H9 (cell line): ENCODE measurements at regions not wholly inside any gene's neighbourhood (a gene's known extent, or its start where the extent isn't known, plus 50 kb on each side); places are given as distances from the start of the nearest gene placed in this dataset.

Experiments used
- DNase-seq: peaks from one replicate; pipeline ENCODE4 v3.0.0-alpha.2; 2017
- H2AFZ ChIP-seq: one replicate; pipeline ENCODE4 v1.6.1; 2013; ENCODE audit warnings: mild to moderate bottlenecking, low read length, control low read depth, moderate library complexity
- H2AK5ac ChIP-seq: 2 replicates; pipeline ENCODE4 v1.6.1; 2013; ENCODE audit warnings: low read length, control low read depth, mixed read lengths; ENCODE audit not compliant: insufficient read length
- H2BK120ac ChIP-seq: one replicate; pipeline ENCODE4 v1.6.1; 2013; ENCODE audit warnings: low read depth, mild to moderate bottlenecking, low read length, control low read depth, inconsistent platforms; ENCODE audit not compliant: poor library complexity, severe bottlenecking
- H2BK12ac ChIP-seq: 2 replicates; pipeline ENCODE4 v1.6.1; 2013; ENCODE audit warnings: low read length, control low read depth, mixed read lengths, low read depth; ENCODE audit not compliant: insufficient read length
- H2BK15ac ChIP-seq: 2 replicates; pipeline ENCODE4 v1.6.1; 2013; ENCODE audit warnings: low read depth, low read length, control low read depth
- H2BK20ac ChIP-seq: one replicate; pipeline ENCODE4 v1.6.1; 2013; ENCODE audit warnings: low read depth, mild to moderate bottlenecking, low read length, control low read depth, inconsistent platforms; ENCODE audit not compliant: poor library complexity, severe bottlenecking
- H2BK5ac ChIP-seq: 2 replicates; pipeline ENCODE4 v1.6.1; 2013; ENCODE audit warnings: low read length, control low read depth, mixed read lengths; ENCODE audit not compliant: insufficient read length
- H3K14ac ChIP-seq: 2 replicates; pipeline ENCODE4 v1.6.1; 2013; ENCODE audit warnings: low read length, control low read depth; ENCODE audit not compliant: insufficient read depth
- H3K18ac ChIP-seq: 2 replicates; pipeline ENCODE4 v1.6.1; 2013; ENCODE audit warnings: low read depth, mild to moderate bottlenecking, mixed read lengths, low read length, control low read depth; ENCODE audit not compliant: insufficient read length
- H3K23ac ChIP-seq: 2 replicates; pipeline ENCODE4 v1.6.1; 2013; ENCODE audit warnings: low read length, control low read depth, mixed read lengths, low read depth; ENCODE audit not compliant: insufficient read length
- H3K23me2 ChIP-seq: 2 replicates; pipeline ENCODE4 v1.6.1; 2013; ENCODE audit warnings: low read depth, mild to moderate bottlenecking, mixed read lengths, low read length, control low read depth; ENCODE audit not compliant: insufficient read length, poor library complexity, severe bottlenecking
- H3K27ac ChIP-seq: 2 replicates; pipeline ENCODE4 v1.5.1; 2013; ENCODE audit warnings: low read length, control low read depth, mixed read lengths, low read depth; ENCODE audit not compliant: insufficient read length
- H3K27me3 ChIP-seq: 2 replicates; pipeline ENCODE4 v1.6.1; 2013; ENCODE audit warnings: low read length, control low read depth, inconsistent platforms; ENCODE audit not compliant: insufficient read depth
- H3K4ac ChIP-seq: 2 replicates; pipeline ENCODE4 v1.6.1; 2013; ENCODE audit warnings: low read depth, mild to moderate bottlenecking, control low read depth, inconsistent platforms, low read length, moderate library complexity
- H3K4me1 ChIP-seq: 2 replicates; pipeline ENCODE4 v1.6.1; 2013; ENCODE audit warnings: low read length, control low read depth, inconsistent platforms; ENCODE audit not compliant: insufficient read depth
- H3K4me2 ChIP-seq: 2 replicates; pipeline ENCODE4 v1.6.1; 2013; ENCODE audit warnings: low read length, control low read depth, mixed read lengths; ENCODE audit not compliant: insufficient read length, insufficient read depth
- H3K56ac ChIP-seq: 2 replicates; pipeline ENCODE4 v1.6.1; 2013; ENCODE audit warnings: low read depth, mild to moderate bottlenecking, mixed read lengths, low read length, control low read depth; ENCODE audit not compliant: insufficient read length
- H3K79me1 ChIP-seq: 2 replicates; pipeline ENCODE4 v1.6.1; 2013; ENCODE audit warnings: low read depth, mild to moderate bottlenecking, moderate library complexity, low read length, control low read depth, inconsistent platforms; ENCODE audit not compliant: insufficient read depth, poor library complexity, severe bottlenecking
- H3K79me2 ChIP-seq: 2 replicates; pipeline ENCODE4 v1.6.1; 2013; ENCODE audit warnings: low read length, control low read depth, inconsistent platforms; ENCODE audit not compliant: insufficient read depth
- H3K9ac ChIP-seq: 2 replicates; pipeline ENCODE4 v1.6.1; 2013; ENCODE audit warnings: low read length, control low read depth, mixed read lengths; ENCODE audit not compliant: insufficient read length; ENCODE audit errors: extremely low read depth
- H3K9me3 ChIP-seq: one replicate; pipeline ENCODE4 v1.6.1; 2013; ENCODE audit warnings: low read depth, low read length, inconsistent platforms; ENCODE audit not compliant: control insufficient read depth
- H3T11ph ChIP-seq: one replicate; pipeline ENCODE4 v1.6.1; 2013; ENCODE audit warnings: mild to moderate bottlenecking, low read length, control low read depth, inconsistent platforms
- H4K20me1 ChIP-seq: one replicate; pipeline ENCODE4 v1.6.1; 2013; ENCODE audit not compliant: control insufficient read depth, insufficient read length, insufficient read depth
- H4K5ac ChIP-seq: 2 replicates; pipeline ENCODE4 v1.6.1; 2013; ENCODE audit warnings: low read depth, mild to moderate bottlenecking, mixed read lengths, low read length, control low read depth; ENCODE audit not compliant: insufficient read length
- H4K8ac ChIP-seq: replicated peaks from 2 replicates; pipeline ENCODE4 v1.6.1; 2013; ENCODE audit warnings: low read length, control low read depth, mixed read lengths, low read depth; ENCODE audit not compliant: insufficient read length
- H4K91ac ChIP-seq: 2 replicates; pipeline ENCODE4 v1.6.1; 2013; ENCODE audit warnings: low read depth, mild to moderate bottlenecking, moderate library complexity, mixed read lengths, low read length, control low read depth; ENCODE audit not compliant: insufficient read length
- H3K27ac Mint-ChIP-seq, 3 experiments: 2 replicates in 2 of 3; 3 replicates in 1 of 3; pipeline ENCODE4 v1.8.0; 2020 to 2021; ENCODE audit warnings: mixed read lengths in 3 of 3, mild to moderate bottlenecking in 1 of 3, moderate library complexity in 1 of 3
- H3K27me3 Mint-ChIP-seq: 2 replicates; pipeline ENCODE4 v1.8.0; 2021; ENCODE audit warnings: low read depth, mild to moderate bottlenecking, moderate library complexity, mixed read lengths
- H3K36me3 Mint-ChIP-seq, 3 experiments: 2 replicates in 2 of 3; 3 replicates in 1 of 3; pipeline ENCODE4 v1.8.0; 2020 to 2021; ENCODE audit warnings: low read depth in 3 of 3, mixed read lengths in 3 of 3; ENCODE audit not compliant: insufficient read depth in 1 of 3
- H3K4me1 Mint-ChIP-seq, 2 experiments: 2 replicates each; pipeline ENCODE4 v1.8.0; 2020; ENCODE audit warnings: mixed read lengths in 2 of 2
- H3K4me3 Mint-ChIP-seq, 2 experiments: 2 replicates in 1 of 2; 3 replicates in 1 of 2; pipeline ENCODE4 v1.8.0; 2020 to 2021; ENCODE audit warnings: mild to moderate bottlenecking in 2 of 2, mixed read lengths in 2 of 2, moderate library complexity in 1 of 2
- H3K9me3 Mint-ChIP-seq, 2 experiments: 2 replicates in 1 of 2; 3 replicates in 1 of 2; pipeline ENCODE4 v1.8.0; 2020; ENCODE audit warnings: mild to moderate bottlenecking in 2 of 2, mixed read lengths in 2 of 2, moderate library complexity in 1 of 2
- WGBS: extraction: QIAGEN DNeasy Blood & Tissue Kit; methylation state at CpG from one replicate; pipeline ENCODE4 v1.1.7; 2013; ENCODE audit warnings: missing lambda C conversion rate, low lambda C conversion rate, mixed read lengths; ENCODE audit not compliant: insufficient read length; ENCODE audit errors: extremely low coverage; 5-methylcytosine and 5-hydroxymethylcytosine counted together
- TF ChIP-seq, protein P1 (sequence below): fragments of 200-600 bp; sonication (generic); conservative IDR thresholded peaks from 3 replicates; pipeline ENCODE4 v1.8.0; 2021; ENCODE audit warnings: antibody characterized with exemption, mild to moderate bottlenecking

DNA sequence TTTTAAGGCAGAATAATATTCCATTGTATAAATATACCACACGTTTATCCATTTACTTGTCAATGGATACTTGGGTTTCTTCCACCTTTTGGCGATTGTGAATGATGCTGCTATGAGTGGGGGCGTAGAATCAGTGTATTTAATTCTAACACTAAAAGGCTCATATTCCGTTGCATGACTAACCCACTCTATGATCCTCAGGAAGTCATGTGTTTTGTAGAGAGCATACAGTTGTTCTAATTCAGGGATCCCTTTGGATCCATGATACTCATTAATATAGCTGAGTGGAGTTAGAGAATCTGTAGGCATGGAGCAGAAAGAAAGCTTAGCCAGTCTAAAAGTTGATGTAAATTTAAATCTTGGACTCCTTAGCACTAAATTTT lies 74.2 kb upstream of the TMEM170B start:
- Histone ChIP-seq H3K56ac (no peak overlapping the region), H3K14ac (no peak overlapping the region), H2BK12ac (no peak overlapping the region), H2AFZ (no peak overlapping the region), H4K91ac (no peak overlapping the region), H2BK120ac (no peak overlapping the region), H3K23ac (no peak overlapping the region), H2BK20ac (no peak overlapping the region), H3K27me3 (no peaks in the 10 kb centered on the region), H2AK5ac (no peak overlapping the region), H3K23me2 (no peaks in the 10 kb centered on the region), H3K4ac (no peak overlapping the region), H3K4me2 (no peak overlapping the region), H3K79me2 (no peaks in the 10 kb centered on the region), H3K4me1 (no peaks in the 10 kb centered on the region), H3K79me1 (no peaks in the 10 kb centered on the region), H3K27ac (no peak overlapping the region), H4K8ac (no peak overlapping the region), H2BK5ac (no peak overlapping the region), H4K5ac (no peak overlapping the region), H3K9me3 (no peaks in the 10 kb centered on the region), H3T11ph (no peak overlapping the region), H4K20me1 (no peaks in the 10 kb centered on the region), H3K9ac (no peak overlapping the region), H3K18ac (no peak overlapping the region), H2BK15ac (no peak overlapping the region)
- Mint-ChIP-seq H3K36me3 (no peaks in the 10 kb centered on the region), H3K9me3 (no peaks in the 10 kb centered on the region), H3K4me1 (no peaks in the 10 kb centered on the region), H3K27ac (no peak overlapping the region), H3K4me3 (no peak overlapping the region), H3K27me3 (no peaks in the 10 kb centered on the region)
- WGBS = no CpG with 5 or more reads among the region's 4 CpGs
- TF ChIP-seq, protein P1, sequence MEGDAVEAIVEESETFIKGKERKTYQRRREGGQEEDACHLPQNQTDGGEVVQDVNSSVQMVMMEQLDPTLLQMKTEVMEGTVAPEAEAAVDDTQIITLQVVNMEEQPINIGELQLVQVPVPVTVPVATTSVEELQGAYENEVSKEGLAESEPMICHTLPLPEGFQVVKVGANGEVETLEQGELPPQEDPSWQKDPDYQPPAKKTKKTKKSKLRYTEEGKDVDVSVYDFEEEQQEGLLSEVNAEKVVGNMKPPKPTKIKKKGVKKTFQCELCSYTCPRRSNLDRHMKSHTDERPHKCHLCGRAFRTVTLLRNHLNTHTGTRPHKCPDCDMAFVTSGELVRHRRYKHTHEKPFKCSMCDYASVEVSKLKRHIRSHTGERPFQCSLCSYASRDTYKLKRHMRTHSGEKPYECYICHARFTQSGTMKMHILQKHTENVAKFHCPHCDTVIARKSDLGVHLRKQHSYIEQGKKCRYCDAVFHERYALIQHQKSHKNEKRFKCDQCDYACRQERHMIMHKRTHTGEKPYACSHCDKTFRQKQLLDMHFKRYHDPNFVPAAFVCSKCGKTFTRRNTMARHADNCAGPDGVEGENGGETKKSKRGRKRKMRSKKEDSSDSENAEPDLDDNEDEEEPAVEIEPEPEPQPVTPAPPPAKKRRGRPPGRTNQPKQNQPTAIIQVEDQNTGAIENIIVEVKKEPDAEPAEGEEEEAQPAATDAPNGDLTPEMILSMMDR = no peak
- no peak for DNase-seq
